Nephron progenitor cell (in vitro differentiated cells): ENCODE measurements at regions not wholly inside any gene's neighbourhood (a gene's known extent, or its start where the extent isn't known, plus 50 kb on each side); places are given as distances from the start of the nearest gene placed in this dataset.

ENCODE experiments used
- DNase-seq: peaks from one replicate; pipeline ENCODE4 v3.0.0; 2021
- H3K27ac Mint-ChIP-seq: 2 replicates; pipeline ENCODE4 v1.8.0; 2021; ENCODE audit warnings: mild to moderate bottlenecking, moderate library complexity, mixed read lengths
- H3K27me3 Mint-ChIP-seq: 2 replicates; pipeline ENCODE4 v1.8.0; 2021; ENCODE audit warnings: mild to moderate bottlenecking, low read depth, mixed read lengths; ENCODE audit not compliant: poor library complexity
- H3K36me3 Mint-ChIP-seq: 2 replicates; pipeline ENCODE4 v1.8.0; 2021; ENCODE audit warnings: low read depth, mixed read lengths
- H3K4me1 Mint-ChIP-seq: 2 replicates; pipeline ENCODE4 v1.8.0; 2021; ENCODE audit warnings: mixed read lengths
- H3K4me3 Mint-ChIP-seq: 2 replicates; pipeline ENCODE4 v1.8.0; 2021; ENCODE audit warnings: mild to moderate bottlenecking, moderate library complexity, mixed read lengths
- H3K9me3 Mint-ChIP-seq: 2 replicates; pipeline ENCODE4 v1.8.0; 2021; ENCODE audit warnings: mild to moderate bottlenecking, moderate library complexity, mixed read lengths
- CTCF ChIP-seq: fragments of 200-600 bp; sonication (generic); IDR thresholded peaks from 2 replicates; pipeline ENCODE4 v1.5.0; 2021; ENCODE audit warnings: antibody characterized with exemption

GRCh38 chr2:48865704-48866103 is 110.2 kb upstream of the LHCGR start:
- DNase-seq, result no peak
- no peaks in the 10 kb centered on the region for H3K9me3 Mint-ChIP-seq
- H3K27me3 Mint-ChIP-seq, result peaks cover 3% of the 10 kb centered on the region
- no peaks in the 10 kb centered on the region for H3K36me3 Mint-ChIP-seq
- H3K4me3 Mint-ChIP-seq, result no peak overlapping the region
- no peak for TF ChIP-seq CTCF
- H3K27ac Mint-ChIP-seq, result no peak overlapping the region
- peaks cover under 1% of the 10 kb centered on the region for H3K4me1 Mint-ChIP-seq

- Mint-ChIP-seq H3K36me3 (no peaks in the 10 kb centered on the region), H3K27ac (no peak overlapping the region), H3K9me3 (no peaks in the 10 kb centered on the region), H3K4me1 (peaks cover 7% of the 10 kb centered on the region), H3K4me3 (no peak overlapping the region), H3K27me3 (peaks cover 14% of the 10 kb centered on the region)
- no peak for TF ChIP-seq CTCF
- DNase-seq, result no peak
Observed at GRCh38 chr2:48860380-48860779, 104.9 kb upstream of the LHCGR start.

- Mint-ChIP-seq H3K27ac (no peak overlapping the region), H3K4me1 (peaks cover 7% of the 10 kb centered on the region), H3K36me3 (no peaks in the 10 kb centered on the region), H3K4me3 (no peak overlapping the region), H3K9me3 (no peaks in the 10 kb centered on the region), H3K27me3 (peaks cover 15% of the 10 kb centered on the region)
- TF ChIP-seq CTCF, result no peak
- no peak for DNase-seq
Observed at GRCh38 chr2:48856657-48857056, 101.1 kb upstream of the LHCGR start.

DNA sequence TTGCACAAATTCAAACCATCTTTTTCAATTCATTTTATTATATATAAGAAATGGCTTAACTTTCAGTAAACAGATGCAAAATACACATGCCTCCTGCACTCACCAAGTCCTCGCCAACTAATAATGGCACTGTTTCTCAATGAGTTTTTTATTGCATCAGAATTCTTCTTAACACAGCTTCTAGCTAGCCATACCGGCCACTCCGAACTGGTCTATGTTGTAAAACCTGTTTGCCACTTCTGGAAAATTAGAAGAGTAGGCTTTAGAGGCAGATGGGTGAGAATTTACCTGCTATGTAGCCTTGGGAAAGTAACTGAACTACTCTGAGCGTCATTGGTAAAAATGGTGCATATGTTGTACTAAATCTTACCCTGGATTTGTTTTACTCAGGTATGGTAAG is 100.6 kb upstream of the LHCGR start:
- H3K27ac Mint-ChIP-seq, result no peak overlapping the region
- H3K36me3 Mint-ChIP-seq, result no peaks in the 10 kb centered on the region
- DNase-seq, result no peak
- H3K9me3 Mint-ChIP-seq, result no peaks in the 10 kb centered on the region
- peaks cover 15% of the 10 kb centered on the region for H3K27me3 Mint-ChIP-seq
- H3K4me3 Mint-ChIP-seq, result no peak overlapping the region
- no peak for TF ChIP-seq CTCF
- H3K4me1 Mint-ChIP-seq, result peaks cover 7% of the 10 kb centered on the region

GRCh38 chr2:48855142-48855541 is 99.6 kb upstream of the LHCGR start:
- Mint-ChIP-seq H3K4me1 (peaks cover under 1% of the 10 kb centered on the region), H3K9me3 (no peaks in the 10 kb centered on the region), H3K27ac (no peak overlapping the region), H3K4me3 (no peak overlapping the region), H3K36me3 (no peaks in the 10 kb centered on the region), H3K27me3 (peaks cover 15% of the 10 kb centered on the region)
- TF ChIP-seq CTCF, result no peak
- DNase-seq, result no peak

DNA sequence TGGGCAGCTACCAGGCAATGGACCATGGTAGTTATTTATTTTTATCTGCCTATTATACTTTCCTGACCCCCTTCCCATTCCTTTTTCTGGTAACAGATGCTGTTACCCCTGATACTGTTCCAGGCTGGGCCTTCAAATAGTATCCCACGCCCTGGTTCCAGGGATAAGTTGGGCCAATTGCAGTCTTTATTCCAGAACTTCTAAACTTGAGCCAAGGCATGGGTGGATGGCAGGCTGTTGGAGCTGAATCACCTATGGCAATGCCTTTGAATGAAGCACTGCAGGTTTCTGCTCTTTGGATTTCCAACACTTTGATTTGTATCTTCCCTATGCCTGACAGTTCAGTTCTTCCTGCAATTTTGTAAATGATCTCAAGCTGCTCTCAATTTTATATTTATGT is 99.2 kb upstream of the LHCGR start:
- no peaks in the 10 kb centered on the region for H3K9me3 Mint-ChIP-seq

More for the DNA sequence above, 99.2 kb upstream of the LHCGR start:
- no peak for DNase-seq
- H3K27ac Mint-ChIP-seq, result no peak overlapping the region
- H3K4me1 Mint-ChIP-seq, result no peaks in the 10 kb centered on the region
- TF ChIP-seq CTCF, result no peak
- H3K36me3 Mint-ChIP-seq, result no peaks in the 10 kb centered on the region
- H3K27me3 Mint-ChIP-seq, result peaks cover 15% of the 10 kb centered on the region
- H3K4me3 Mint-ChIP-seq, result no peak overlapping the region
